T47D (cell line): ENCODE measurements at regions not wholly inside any gene's neighbourhood (a gene's known extent, or its start where the extent isn't known, plus 50 kb on each side); places are given as distances from the start of the nearest gene placed in this dataset.
"Not testable (repeated sequence)": the region's sequence is repeated elsewhere in the genome, so short reads cannot be mapped to it uniquely, and the experiment has no call there.

ENCODE experiments used
- DNase-seq, 2 experiments: peaks; one replicate each; pipeline versions ENCODE4 v3.0.0 to v3.0.0-alpha.2; 2011 to 2012; ENCODE audit warnings: low read depth in 1 of 2, low spot score in 1 of 2
- JUND ChIP-seq: IDR thresholded peaks from 2 replicates; pipeline ENCODE4 v1.6.1; 2012; ENCODE audit warnings: low read depth
- in situ Hi-C: cut with HindIII; loops from 2 replicates; pipeline ENCODE4 v1.10.0; 2016; ENCODE audit warnings: low sequenced_read_pairs, low pct_unique_long_range_greater_than_20kb

DNA sequence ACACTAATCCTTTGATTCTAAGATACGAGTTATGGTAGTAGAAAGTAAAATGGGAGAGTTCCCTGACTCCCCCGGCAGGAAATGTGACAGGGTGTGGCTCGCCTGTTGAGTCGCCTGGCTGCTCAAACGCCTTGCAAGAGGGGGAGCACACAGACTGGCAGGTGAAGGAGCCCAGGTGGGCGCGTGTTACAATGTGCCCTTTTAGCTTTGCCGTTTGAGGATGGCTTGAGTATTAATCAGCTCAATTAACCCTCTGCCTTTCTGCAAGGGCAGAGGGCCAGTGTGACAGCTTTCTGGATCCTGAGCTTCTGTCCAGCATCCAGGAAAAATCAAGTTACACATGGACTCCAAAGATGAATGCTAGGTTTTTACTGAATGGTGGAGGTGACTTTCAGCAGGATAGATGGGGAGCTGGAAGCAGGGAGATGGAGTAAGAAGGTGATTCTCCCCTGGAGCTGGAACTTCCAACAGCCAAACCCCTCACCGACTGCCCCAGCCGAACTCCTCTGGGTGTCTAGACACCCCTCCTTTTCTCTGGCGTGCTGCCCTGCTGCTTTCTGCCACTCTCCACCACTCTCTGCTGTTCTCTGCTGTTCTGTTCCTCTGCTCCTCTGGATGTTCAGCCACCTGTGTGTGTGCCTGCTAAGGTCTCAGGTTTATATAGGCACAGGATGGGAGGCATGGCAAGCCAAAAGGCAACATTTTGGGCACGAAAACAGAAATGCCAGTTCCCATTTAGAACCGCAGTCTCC lies 548.8 kb upstream of the KCND2 start:
- no peak for DNase-seq
- TF ChIP-seq JUND = no peak
- in situ Hi-C loops = no loop called here

DNA sequence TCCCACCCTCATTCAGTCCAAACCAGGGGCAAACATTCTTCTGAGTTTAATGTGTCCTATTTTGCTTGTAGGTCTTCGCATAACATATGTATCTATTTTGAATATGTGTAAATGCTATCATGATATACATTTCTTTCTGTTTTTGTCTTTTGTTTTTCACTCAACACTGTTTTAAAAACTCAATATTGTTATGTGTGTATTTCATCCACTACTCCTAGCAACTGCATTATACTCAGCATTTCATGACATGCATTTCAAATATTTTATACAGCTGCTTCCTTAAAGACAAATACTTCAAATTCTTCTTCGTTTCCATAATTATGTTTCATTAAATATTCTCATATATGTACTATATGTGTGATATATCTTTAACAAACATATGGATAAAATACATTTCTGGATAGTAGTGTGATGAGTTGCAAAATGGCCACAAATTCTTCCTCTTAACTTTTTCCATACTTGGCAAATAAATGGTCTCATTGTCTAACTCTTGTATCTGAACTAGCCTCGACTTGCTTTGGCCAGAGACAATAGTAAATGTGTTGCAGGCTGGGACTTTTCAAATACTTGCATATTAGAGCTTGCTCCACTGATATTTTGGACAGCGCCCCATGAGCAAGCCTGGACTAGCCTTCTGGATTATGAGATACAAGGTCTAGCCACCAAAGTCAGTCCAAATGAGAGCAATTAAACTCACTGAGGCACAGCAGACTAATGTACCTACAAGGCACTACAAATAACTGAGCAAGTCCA lies 539.7 kb upstream of the KCND2 start:
- DNase-seq = no peak
- TF ChIP-seq JUND = no peak
- in situ Hi-C loops = no loop called here

DNA sequence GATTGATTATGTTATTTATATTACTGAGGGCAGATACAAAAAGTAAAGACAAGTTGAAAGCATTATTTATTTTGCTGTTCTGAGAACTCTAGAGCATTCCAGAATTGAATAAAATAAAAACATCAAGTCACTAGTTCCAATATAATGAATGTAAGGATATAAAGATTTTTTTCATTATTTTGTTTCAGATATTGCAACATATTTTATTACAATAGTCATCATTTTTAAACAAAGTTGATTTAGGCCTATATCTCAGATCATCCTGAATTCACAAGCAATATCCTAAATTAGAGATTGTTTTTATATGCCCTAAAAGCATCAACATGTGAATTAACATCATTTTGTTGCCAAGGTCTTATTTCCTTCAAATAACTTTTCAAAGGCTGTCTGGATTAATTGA lies 535.6 kb upstream of the KCND2 start:
- no peak for DNase-seq
- in situ Hi-C loops = no loop called here
- TF ChIP-seq JUND = no peak

DNA sequence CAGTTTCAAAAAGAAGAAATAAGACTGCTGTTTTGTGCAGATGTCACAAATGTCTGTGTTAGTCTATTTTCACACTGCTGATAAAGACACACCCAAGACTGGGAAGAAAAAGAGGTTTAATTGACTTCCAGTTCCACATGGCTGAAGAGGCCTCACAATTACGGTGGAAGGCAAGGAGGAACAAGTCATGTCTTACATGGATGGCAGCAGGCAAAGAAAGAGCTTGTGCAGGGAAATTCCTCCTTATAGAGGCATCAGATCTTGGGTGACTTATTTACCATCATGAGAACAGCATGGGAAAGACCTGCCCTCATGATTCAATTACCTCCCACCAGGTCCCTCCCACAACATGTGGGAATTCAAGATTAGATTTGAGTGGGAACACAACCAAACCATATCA lies 527.7 kb upstream of the KCND2 start:
- DNase-seq, in situ Hi-C loops: not testable (repeated sequence)

DNA sequence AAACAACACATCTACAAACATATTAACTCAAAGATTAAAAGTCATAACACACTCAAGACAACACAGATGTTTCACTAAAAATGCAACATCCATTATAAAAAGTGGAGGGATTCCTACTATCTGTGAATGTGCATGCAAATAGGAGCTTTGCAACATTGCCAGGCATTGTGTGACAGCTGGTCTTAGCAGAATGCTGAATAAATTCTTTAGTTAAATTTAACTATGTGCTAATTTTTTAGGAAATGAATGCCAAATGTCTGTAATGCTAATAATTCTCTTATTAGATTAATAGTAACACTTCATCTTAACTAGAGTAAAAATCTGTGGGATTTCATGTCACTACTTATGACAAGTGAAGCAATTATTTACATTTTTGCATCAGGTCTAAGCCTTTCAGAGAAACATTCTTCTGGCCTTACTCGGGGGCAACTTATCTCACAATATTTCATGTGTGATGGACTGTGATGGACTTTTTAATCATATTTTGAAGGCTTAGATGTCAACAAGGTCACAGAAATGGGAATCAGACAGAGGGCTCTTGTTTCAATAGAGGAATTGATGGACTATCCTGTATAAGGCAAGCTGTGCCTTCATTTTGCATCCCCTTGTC lies 524.6 kb upstream of the KCND2 start:
- in situ Hi-C loops = no loop called here
- no peak for TF ChIP-seq JUND
- no peak for DNase-seq

DNA sequence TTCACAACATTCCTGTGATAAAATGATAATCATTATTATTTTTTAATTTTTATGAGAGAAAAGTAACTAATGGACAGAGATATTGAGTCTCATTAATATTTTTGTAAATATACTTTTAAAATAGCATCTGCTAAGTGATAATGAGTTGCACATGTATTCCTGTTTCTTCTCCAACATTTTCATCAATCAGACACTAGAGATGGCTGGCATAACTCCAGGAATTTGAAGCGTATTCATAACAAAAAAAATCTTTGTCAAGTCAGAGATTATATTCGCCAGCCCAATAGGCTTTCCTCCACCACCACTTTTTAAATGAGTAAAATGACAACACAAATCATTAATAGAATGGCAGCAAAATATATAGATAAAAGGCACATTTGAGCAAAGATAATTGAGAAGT lies 524.0 kb upstream of the KCND2 start:
- no peak for TF ChIP-seq JUND
- in situ Hi-C loops = no loop called here
- no peak for DNase-seq

DNA sequence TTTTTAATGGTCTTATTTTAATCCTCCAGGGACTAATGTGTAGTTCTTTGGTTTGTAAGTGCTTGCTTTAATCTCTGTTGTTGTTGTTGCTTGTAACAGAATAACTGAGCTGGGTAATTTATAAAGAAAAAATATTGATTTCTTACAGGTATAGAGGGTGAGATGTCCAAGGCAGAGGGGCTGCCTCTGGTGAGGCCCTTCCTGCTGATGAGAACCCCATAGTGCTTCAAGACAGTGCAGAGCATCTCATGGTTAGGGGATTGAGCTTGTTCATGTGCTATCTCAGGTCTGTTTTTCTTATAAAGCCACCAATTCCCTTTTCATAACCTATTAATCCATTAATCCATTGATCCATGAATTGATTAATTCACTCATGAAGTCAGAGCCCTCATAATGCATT lies 516.3 kb upstream of the KCND2 start:
- in situ Hi-C loops = no loop called here
- TF ChIP-seq JUND = no peak
- no peak for DNase-seq

DNA sequence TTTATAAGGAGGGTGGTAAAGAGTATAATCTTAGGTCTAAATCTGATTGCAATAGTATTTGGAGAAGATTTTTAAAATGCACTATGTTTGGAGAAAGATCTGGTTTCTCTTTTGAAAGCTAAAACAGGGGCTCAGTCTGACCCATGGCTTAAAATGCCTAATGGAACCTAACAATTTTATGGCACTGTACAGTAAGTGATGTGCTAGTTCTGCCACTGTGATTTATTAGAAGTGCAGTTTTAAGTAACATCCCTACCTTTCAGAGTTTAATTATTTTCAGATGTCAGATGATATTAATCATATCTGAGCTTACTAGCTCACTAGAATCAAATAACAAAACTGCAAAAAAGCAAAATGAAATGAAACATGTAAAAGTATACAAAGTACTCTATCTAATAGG lies 514.7 kb upstream of the KCND2 start:
- in situ Hi-C loops = no loop called here

DNA sequence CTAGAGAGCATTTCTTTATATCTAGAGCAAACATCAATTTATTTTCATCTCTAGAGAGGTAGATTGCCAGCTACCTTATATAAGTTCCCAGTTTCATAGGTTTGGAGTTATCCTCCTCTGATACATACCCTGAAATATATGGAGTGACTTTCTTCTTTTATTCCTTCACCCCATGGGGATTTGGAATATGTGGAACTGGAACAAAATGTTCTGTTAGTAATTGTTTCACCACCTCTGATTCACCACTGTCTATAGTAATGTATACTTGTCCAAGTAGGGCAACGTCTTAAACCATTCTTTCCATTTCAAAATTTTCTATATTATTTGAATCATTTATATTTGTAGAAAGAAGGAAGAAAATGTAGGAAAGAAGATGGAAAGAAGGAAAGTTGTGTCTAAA lies 511.2 kb upstream of the KCND2 start:
- in situ Hi-C loops = no loop called here
- no peak for TF ChIP-seq JUND

More for the DNA sequence above, 514.7 kb upstream of the KCND2 start:
- DNase-seq = no peak
- no peak for TF ChIP-seq JUND

DNA sequence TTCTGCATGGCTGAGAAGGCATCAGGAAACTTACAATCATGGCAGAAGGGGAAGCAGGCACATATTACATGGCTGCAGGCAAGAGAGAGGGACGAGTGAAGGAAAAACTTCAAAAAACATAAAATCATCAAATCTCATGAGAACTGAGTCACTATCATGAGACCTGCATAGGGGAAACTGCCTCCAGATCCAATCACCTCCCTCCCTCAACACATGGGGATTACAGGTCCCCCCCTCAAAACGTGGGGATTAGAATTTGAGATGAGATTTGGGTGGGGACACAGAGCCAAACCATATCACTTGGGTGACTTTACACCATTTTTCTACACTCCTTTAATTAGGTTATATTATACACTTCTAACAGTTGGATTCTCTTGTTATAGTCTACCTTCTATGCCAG lies 490.7 kb upstream of the KCND2 start:
- no peak for TF ChIP-seq JUND
- in situ Hi-C loops = no loop called here
- DNase-seq = no peak

More for the DNA sequence above, 511.2 kb upstream of the KCND2 start:
- DNase-seq = no peak

DNA sequence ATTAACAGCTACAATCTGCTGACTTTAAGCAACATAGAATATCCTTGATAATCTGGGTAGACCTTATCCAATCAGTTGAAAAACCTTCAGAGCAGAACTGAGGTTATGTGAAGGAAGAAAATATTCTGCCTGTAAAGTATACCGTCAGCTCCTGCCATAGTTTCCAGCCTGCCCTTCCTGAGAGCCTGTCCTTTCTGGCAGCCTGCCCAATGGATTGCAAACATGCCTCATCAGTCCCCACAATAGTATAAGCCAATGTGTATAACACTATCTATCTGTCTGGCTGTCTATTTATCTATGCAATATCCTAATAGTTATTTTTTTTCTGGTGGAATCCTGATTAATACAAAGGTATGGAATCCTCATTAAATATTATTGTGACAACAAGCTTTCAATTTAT lies 489.2 kb upstream of the KCND2 start:
- no peak for DNase-seq
- no peak for TF ChIP-seq JUND
- in situ Hi-C loops = no loop called here

DNA sequence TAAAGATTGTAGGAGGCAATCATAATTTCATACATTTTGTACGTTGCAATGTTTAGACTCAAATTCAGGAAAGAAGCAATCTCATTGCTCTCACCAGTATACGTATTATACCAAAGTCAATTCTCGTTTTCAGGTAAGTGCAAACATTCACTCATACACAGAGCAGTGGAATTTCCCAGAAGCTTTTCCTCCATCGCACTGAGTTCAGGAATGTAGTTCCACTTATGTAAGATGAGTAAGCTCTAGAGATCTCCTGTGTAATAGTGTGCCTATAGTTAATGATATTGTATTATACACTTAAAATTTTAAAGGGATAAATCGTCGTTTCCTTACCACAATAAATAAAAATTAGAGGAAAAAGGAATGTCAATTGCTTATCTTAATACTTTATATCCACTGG lies 470.8 kb upstream of the KCND2 start:
- TF ChIP-seq JUND = no peak
- peak in 1 of 2 experiments; percentile 1 for DNase-seq
- in situ Hi-C loops = no loop called here

DNA sequence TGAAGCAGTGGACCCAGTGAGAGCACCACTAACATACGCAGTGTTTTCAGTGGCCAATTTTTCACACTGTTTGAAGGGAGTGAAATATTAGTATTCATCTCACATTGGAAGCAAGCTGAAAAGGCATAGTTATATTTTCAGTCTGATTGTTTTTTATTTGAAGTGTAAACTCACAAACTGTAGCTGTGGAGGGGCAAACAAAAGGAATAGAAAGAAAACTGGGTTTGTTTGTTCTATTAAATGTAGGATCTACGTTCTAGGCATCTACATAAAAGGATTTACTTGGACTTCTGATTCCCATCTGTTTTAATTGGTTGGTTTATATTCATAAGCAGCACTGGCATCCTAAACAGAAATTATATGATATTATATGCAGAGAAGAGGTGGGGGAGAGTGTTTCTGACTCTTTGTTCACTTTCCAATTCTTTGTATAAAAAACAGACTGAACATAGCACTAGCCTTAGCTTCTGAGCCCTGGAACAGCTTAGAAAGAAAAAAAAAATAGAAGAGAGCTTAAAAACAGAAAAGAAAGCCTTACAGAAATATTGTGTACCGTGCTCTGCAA lies 447.8 kb upstream of the KCND2 start:
- in situ Hi-C loops = no loop called here
- TF ChIP-seq JUND = no peak

More for the DNA sequence above, 447.8 kb upstream of the KCND2 start:
- DNase-seq = no peak
